Hepatocyte (in vitro differentiated cells): ENCODE measurements at regions not wholly inside any gene's neighbourhood (a gene's known extent, or its start where the extent isn't known, plus 50 kb on each side); places are given as distances from the start of the nearest gene placed in this dataset.

ENCODE experiments used
- CTCF ChIP-seq: fragments of 200-600 bp; sonication (generic); IDR thresholded peaks from 2 replicates; pipeline ENCODE4 v1.5.1; 2016; ENCODE audit warnings: antibody characterized with exemption, mild to moderate bottlenecking; ENCODE audit not compliant: poor library complexity
- EZH2 ChIP-seq: fragments of 200-600 bp; sonication (generic); IDR thresholded peaks from 2 replicates; pipeline ENCODE4 v1.6.1; 2016; ENCODE audit warnings: antibody characterized with exemption, mild to moderate bottlenecking, borderline replicate concordance

GRCh38 chr4:133320576-133321170, 171.6 kb downstream of the PCDH10 start:
- TF ChIP-seq CTCF, result peak; percentile 68
- no peak for TF ChIP-seq EZH2
